Heart left ventricle (tissue), 13 donors: ENCODE measurements at regions not wholly inside any gene's neighbourhood (a gene's known extent, or its start where the extent isn't known, plus 50 kb on each side); places are given as distances from the start of the nearest gene placed in this dataset.

Source experiments
- POLR2A ChIP-seq, 2 donors: fragments of 450-650 bp; IDR thresholded peaks; one replicate each; pipeline ENCODE4 v1.6.1; 2017; ENCODE audit warnings: antibody characterized with exemption in 2 of 2, mild to moderate bottlenecking in 2 of 2, moderate library complexity in 2 of 2
- TF ChIP-seq, protein P1 (sequence below), 12 donors: fragments of 200-600 bp; sonication (generic) in 4 of 12; IDR thresholded peaks; one replicate each; pipeline versions ENCODE4 v1.5.0 to v1.8.0; 2018 to 2022; ENCODE audit warnings: antibody characterized with exemption in 12 of 12, mild to moderate bottlenecking in 5 of 12
- donor health status: ischemic (EF 13 %, LVEDD 7.1; RV severe dilation, severe dysfunction).
- donor health status: DM: no; HTN: yes; CAD: no.
- donor health status: DM: no; HTN: no; CAD: no.
- donor health status: ischemic (EF 25% LVEDD 6.9; RV normal size, moderate dysfunction).
- donor health status: ischemic (EF 25% LVEDD 5.7; RV mildly dilated, moderate dysfunction).
- donor health status: ischemic (EF 35%, LVEDD 5.7; RV mildly dilated, moderate dysfunction).
- donor health status: nonischemic (EF 11% LVEDD 7.7; RV severe dilation, severe dysfunction).
- donor health status: DM: yes; HTN: yes; CAD: no.
- donor health status: PGD.
- donor health status: ischemic (EF 29% LVEDD 5.4; RV normal size, mild dysfunction).
- donor health status: nonischemic (EF 23%, LVEDD 6.1; RV moderate dilation, normal function).

- TF ChIP-seq, protein P1, sequence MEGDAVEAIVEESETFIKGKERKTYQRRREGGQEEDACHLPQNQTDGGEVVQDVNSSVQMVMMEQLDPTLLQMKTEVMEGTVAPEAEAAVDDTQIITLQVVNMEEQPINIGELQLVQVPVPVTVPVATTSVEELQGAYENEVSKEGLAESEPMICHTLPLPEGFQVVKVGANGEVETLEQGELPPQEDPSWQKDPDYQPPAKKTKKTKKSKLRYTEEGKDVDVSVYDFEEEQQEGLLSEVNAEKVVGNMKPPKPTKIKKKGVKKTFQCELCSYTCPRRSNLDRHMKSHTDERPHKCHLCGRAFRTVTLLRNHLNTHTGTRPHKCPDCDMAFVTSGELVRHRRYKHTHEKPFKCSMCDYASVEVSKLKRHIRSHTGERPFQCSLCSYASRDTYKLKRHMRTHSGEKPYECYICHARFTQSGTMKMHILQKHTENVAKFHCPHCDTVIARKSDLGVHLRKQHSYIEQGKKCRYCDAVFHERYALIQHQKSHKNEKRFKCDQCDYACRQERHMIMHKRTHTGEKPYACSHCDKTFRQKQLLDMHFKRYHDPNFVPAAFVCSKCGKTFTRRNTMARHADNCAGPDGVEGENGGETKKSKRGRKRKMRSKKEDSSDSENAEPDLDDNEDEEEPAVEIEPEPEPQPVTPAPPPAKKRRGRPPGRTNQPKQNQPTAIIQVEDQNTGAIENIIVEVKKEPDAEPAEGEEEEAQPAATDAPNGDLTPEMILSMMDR (IDR thresholded peaks at IDR 0.05), result no peak
- TF ChIP-seq POLR2A (IDR thresholded peaks at IDR 0.05), result no peak
These were observed 391.1 kb downstream of the KCNJ2 start for GRCh38 chr17:70560471-70560870.
